GM12874 (cell line): ENCODE measurements at regions not wholly inside any gene's neighbourhood (a gene's known extent, or its start where the extent isn't known, plus 50 kb on each side); places are given as distances from the start of the nearest gene placed in this dataset.

Experiments used
- CTCF ChIP-seq: IDR thresholded peaks from 2 replicates; pipeline ENCODE4 v1.5.1; 2011; ENCODE audit warnings: low read depth, mild to moderate bottlenecking, control low read depth, low read length, moderate library complexity; ENCODE audit not compliant: insufficient read depth

GRCh38 chr2:219792446-219792845, 165.0 kb downstream of the SLC4A3 start:
- TF ChIP-seq CTCF, result no peak

GRCh38 chr2:219798430-219798829, 171.0 kb downstream of the SLC4A3 start:
- TF ChIP-seq CTCF, result no peak

GRCh38 chr2:219803294-219803693, 175.9 kb downstream of the SLC4A3 start:
- TF ChIP-seq CTCF, result no peak

GRCh38 chr2:219810895-219811294, 183.5 kb downstream of the SLC4A3 start:
- TF ChIP-seq CTCF, result no peak

GRCh38 chr2:219812672-219813071, 185.2 kb downstream of the SLC4A3 start:
- no peak for TF ChIP-seq CTCF

GRCh38 chr2:219820767-219821166, 193.3 kb downstream of the SLC4A3 start:
- no peak for TF ChIP-seq CTCF

GRCh38 chr2:219823574-219823973, 196.1 kb downstream of the SLC4A3 start:
- no peak for TF ChIP-seq CTCF

GRCh38 chr2:219824996-219825395, 197.6 kb downstream of the SLC4A3 start:
- TF ChIP-seq CTCF, result no peak
